ENCODE measurements at regions not wholly inside any gene's neighbourhood (a gene's known extent, or its start where the extent isn't known, plus 50 kb on each side); places are given as distances from the start of the nearest gene placed in this dataset.
"Not testable (repeated sequence)": the region's sequence is repeated elsewhere in the genome, so short reads cannot be mapped to it uniquely, and the experiment has no call there.

DNA sequence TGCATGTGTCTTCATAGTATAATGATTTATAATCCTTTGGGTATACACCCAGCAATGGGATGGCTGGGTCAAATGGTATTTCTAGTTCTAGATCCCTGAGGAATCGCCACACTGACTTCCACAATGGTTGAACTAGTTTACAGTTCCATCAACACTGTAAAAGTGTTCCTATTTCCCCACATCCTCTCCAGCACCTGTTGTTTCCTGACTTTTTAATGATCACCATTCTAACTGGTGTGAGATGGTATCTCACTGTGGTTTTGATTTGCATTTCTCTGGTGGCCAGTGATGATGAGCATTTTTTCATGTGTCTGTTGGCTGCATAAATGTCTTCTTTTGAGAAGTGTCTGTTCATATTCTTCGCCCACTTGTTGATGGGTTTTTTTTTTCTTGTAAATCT is 152.2 kb upstream of the NAMPT start:
- TF ChIP-seq POLR2A, CTCF (IDR thresholded peaks at IDR 0.05): not testable (repeated sequence)
